Activated gamma-delta T cell treated with anti-CD3 and anti-CD28 coated beads, Interleukin-2, amount 50 U/mL, for 16 hours (primary cell): ENCODE measurements at regions not wholly inside any gene's neighbourhood (a gene's known extent, or its start where the extent isn't known, plus 50 kb on each side); places are given as distances from the start of the nearest gene placed in this dataset.

Experiments
- DNase-seq: peaks from one replicate; pipeline ENCODE4 v3.0.0-alpha.2; 2020; ENCODE audit warnings: low read depth

DNA sequence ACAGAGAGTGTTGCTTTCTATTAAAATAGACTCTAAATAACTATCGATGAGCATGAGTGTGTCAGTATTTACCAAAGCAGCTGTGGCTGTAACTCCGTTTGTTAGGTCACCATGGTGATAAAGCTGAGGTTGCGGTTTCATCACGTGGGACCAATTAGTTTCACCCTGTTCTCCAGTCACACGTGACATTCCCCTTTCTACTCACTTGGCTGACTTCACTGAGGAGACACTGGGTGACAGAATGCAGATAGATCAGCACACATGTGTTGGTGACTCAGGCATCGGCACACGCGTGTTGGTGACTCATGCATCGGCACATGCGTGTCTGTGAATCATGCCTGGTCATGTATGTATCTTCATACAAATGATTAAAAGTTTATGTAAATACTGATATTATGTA lies 285.4 kb downstream of the THBS2 start:
- no peak for DNase-seq

DNA sequence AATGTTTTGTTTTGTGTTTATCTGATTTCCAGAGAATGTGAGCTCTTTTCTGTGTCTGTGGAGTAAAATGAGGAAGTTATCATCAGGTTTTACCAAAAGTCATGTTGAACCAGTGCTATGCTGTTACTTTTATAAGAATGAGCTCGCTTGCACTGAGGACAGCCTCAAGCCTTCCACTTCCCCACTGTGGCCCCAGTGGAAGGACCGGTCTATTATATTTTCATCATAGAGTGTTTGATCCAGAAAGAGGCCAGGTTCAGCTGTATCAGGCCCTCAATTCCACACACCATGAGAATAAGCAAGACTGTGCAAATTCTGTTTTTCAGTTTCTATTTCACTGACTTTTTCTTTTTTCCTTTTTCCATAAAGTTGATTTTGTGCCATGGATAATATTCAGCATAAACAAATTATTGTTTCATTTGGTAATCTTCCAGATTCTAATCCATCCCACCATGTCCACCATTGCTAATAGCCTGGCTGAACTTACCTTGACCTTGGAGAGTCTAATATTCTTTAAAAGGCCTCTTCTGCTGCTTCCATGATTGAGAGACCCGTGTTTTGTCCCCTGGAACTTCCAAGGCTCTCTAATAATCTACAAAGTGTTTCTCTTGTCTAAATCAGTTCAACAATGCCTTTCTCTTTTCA lies 286.2 kb downstream of the THBS2 start:
- DNase-seq: no peak

DNA sequence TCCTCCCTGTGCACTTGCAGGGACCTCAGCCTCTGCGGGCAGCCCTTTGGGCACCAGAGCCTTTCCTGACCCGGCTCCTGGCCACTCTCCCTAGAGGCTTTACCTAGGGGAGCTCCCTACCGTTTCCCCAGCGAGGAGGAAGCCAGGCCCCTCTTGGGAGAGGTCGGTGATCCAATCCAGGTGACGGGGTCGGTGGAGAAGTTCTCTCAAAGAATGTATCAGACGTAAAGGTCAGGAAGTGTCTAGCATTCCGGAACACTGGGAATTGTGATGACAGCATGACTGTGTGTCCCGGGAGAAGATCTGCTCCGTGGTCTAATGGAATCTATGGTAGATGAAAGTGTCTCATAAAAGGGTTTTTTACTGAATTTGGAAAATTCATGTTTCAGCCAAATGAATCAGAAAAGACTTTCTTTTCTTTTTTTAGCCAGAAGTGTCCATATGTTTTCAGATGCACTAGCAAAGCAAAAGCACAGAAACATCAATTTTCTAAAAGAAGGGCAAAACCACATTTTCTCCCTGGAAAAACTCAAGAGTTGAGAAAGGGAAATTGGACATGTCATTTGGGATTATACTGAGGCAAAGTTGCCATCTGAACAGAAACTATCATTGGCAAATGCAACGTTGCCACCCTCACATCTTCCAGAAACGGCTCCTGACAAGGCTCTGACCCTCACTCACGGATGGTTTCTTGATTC lies 289.4 kb downstream of the THBS2 start:
- no peak for DNase-seq

DNA sequence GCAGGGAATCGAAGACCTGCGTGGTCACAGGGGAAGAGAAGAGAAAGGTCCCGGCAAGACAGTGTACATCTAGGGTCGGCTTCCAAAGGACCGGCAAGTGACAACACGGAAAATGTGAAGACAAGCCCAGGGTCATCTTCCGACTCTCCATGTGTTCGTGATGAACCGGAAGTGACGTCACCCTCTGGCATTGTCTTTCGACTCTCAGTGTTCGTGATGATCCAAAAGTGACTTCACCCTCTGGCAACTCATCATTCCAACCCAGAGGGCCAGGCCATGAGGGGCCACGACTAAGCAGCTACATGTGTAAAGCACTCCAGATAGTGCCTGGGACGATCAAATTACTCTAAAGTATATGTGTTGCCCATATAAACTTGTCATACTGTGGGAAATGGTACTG lies 290.8 kb downstream of the THBS2 start:
- DNase-seq: no peak

DNA sequence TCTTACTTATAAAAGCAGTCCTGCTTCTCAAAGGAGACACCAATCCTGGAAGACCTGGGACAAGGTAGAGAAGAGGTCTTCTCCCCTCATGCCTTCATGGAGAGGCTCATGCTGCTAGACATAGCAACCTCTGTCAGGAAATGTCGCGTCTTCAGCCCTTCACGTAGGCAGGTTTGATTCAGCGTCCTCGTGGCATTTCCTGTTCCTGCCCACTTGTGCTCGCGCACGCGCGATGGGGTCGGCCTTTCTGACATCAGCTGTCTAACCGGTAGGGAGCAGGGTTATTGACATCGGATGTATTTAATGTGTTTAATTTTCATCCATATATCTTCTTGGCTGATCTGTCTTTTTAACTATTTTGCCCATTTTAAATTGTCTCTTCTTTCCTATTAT lies 292.4 kb downstream of the THBS2 start:
- no peak for DNase-seq

DNA sequence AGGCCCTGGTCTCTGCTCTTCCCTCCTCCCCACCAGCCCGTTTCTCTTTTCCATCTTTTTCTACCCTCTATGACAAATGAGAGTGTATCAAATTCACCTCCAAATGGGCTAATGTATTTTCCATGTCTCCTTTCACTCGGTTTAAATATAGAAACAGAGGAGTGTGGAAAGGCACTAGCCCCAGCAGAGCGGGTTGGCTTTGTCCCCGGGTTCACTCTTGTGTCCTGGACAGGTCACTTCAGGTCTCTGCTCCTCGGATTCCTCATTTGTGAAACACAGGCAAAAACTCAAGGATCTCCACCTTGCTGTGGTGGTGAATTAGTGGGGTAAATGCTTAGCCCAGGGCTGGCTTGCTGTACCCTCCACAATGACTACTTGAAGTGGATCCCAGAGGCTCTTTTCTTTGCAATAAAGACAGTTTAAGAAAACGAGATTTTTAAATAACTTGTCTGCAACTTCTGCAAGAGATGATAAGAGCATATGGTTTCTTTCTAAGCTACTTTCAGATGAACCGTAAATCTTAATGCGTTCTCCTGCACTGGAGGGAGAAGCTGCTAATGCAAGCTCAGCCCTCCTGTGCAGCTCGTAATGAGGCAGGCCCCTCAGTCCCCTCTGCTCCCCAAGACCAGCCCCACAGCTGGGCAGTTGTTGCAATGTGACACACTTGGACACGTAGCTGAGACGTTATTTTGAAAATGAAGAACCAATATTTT lies 292.9 kb downstream of the THBS2 start:
- DNase-seq: no peak

DNA sequence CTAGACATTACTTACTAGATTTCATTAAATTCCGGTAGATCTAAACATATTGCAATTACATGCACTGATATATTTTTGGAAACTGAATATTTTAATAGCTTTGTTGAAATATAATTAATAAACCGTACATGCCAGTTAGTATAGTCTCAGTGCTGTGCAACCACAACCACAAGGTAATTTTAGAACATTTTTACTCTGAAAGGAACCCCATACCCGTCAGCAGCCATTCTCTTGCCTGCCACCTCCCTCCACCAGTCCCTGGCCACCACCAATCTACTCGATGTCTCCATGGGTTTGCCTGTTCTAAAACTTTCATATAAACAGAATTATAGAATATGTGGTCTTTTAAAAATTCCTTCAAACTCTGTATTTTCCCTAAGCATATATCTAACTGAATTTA lies 293.9 kb downstream of the THBS2 start:
- no peak for DNase-seq

DNA sequence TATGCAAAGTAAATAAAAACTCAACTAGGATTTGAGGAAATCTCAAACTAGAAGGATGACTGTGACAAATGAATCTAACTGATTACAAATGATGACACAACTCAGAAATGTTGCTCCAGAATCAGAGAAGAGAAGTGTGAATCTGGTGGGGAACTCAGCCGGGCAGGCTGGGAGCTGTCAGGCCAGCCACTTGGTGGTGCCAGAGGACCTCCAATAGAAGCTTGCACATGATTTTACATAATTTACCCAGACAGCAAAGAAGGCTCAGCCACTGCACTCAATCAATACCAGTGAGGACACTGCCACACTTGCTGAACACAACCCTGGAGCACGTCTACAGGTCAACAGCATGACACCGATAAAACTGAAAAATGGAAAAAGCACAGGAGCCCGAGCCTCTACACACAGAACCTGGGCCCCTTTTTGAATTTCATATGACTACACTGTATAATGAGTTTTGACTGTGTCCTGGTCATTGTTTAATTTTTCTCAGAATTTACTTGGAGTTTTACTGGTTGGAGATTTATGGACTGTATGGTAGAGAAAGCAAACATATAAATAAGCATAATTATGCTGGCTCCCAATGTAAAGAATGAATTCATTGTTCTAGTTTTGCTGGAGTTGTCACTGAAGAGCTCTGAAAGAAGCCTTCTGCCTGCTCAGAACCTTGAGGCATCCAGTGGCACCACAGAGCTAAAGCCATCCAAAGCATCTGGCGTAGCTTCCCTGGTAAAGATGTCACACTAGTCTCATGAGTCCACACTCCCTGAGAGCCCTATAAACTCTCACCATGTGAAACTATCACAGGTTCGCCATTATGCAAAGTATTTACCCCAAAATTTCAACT lies 296.5 kb downstream of the THBS2 start:
- no peak for DNase-seq

DNA sequence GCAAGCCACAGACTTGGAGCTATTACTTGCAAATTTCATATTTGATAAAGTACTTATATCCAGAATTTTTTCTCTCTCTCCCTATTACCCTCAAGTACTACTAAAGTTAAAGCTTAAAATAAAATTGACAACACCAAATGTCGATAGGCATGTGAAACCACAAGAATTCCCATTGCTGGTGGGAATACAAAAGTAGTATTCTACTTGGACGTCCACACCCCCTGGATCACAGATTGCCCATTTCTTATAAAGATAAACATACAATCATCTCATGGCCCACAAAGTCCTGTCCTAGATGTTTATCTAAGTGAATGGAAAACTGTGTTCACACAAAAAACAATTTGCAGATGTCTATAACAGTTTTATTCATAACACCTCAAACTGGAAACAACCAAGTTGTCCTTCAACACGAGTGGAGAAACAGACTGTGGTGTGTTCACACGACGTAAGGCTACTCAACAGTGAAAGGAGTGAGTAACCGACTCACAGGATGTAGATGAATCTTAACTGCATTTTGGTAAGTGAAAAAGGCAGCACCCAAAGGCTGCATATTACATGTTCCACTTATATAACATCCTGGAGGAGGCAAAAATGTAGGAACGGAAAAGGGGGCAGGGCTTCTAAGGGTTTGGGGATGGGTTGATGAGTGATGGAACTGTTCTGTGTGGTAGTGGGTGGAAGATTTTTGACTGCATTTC lies 297.4 kb downstream of the THBS2 start:
- no peak for DNase-seq

DNA sequence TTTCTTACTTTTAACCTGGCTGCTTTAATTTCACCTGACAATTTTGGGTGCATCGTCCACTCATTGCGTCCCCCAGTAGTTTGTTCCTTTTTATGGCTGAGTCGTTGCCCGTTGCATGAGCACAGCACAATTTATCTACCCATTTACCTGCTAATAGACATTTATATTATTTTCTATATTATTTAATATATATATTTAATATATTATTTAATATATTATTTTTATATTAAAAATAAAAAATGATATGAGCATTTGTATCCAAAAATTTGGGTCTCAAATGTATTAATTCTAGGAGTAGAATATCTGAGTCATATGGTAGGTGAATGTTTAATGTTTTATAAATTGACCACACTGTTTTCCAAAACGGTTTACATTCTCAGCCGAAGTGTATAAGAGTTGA lies 300.2 kb downstream of the THBS2 start:
- DNase-seq: no peak

DNA sequence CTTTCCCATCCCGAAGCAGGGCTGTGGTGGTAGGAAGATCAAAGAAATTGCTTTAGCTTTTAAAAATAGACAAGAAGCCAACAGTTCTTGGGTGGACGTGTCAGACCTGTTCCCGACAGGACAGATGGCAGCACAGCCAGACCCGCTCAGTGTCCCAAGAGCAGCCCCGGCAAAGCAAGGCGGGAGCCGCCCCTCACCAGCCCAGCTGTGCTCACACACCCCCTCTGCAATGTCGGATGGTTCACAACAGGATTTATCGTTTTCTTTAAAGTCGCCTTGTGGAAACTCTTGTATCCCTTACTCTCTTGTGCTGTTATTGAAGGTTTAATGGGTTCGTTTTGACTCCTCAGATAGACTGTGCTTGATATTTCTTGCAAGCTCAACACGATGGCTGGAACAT lies 302.4 kb downstream of the THBS2 start:
- DNase-seq: no peak

DNA sequence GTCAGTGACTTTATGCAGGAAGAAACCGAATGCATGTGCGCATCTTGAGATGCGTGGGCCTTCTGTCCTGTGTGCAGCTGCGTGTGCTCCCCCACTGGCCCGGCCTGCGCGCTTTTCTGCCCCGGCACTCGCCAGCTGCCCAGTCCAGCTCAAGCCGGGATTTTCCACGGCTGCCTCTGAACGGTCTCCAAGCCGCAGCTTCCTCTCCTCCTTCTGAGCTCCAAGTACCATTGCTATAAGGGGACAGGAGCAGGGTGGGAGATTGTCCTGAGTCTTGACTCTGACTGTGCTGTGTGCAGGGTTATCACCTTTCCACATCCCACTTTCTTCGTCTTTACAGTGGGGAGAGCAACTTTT lies 302.8 kb downstream of the THBS2 start:
- DNase-seq: no peak

DNA sequence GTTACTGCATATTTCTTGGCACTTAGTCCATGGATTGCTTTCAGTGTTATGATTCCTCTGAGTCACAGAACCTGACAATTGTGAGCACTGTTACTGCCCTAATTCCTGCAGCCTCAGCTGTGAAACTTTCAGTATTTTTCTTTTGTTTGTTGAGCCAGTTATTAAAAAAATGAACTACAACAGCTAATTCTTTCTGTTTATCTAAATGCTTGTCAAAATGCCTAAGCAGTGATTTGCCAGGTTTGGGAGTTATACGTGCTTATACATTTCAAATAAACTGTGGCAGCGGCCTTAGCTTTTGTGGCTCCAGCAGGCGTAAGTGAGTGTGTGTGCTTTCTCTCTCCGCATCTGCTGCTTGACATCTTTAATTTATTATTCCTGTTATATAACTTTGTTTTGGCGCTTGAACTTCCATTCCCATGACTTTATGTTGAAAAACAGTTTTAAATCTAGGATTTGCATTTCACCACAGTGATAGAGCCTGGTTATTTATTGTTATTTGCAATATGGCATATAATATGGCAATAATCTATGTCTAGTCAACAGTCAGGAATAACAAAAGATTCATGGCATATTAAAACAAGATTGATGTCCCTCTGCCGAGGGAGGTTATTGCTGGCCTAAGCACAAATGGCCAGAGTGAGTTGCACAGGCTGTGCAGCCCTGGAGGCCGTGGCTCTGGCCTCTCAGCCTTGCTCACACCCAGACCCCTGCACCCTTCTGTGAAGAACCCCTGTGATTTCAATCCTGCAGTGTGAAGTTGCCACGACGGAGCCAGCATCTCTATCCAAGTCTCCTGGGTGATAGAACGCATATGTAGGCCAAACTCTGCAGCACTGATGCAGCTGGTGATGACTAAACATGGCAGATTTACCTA lies 303.4 kb downstream of the THBS2 start:
- no peak for DNase-seq

DNA sequence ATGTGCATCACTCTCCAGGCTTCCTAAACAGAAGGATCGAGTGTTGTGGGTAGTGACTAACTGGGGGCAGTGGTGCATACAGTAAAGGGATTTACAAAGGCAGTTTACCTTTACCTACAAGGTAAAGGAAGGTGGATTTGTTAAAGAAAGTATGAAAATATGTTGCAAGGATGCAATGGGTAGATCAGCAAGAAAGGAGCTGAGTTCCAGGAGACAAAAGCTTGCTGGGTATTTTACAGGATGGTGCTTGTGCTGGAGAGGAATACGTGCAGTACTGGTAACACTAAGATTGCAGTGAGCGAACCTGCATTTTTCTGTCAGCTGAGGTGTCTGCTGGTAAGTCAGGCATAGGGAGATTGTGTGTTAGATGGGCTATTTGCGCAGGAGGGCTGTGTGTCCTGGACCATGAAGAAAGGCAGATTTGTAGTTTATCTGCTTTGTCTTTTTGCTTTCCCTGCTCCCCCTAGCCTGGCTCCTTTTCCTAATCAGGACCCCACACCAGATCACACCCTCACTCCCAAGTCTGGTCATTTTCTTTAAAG lies 304.6 kb downstream of the THBS2 start:
- no peak for DNase-seq

DNA sequence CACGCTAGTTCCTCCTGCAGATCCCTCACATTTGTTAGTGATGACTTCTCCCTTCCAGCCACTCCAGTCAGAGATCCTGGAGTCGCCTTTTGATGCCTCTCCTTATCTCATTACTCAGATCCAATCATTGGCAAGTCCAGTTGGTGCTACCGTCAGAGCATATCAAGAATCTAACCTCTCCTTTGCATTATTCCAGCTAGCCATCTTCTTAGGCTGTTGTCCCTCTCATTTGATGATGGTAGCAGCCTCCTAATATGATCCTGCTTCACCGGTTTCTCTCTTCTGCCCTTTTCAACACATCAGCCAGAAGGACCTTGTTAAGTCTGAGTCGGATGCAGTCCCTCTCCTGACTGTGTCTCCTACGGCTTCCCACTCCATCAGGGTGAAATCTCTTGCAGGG lies 305.6 kb downstream of the THBS2 start:
- no peak for DNase-seq

DNA sequence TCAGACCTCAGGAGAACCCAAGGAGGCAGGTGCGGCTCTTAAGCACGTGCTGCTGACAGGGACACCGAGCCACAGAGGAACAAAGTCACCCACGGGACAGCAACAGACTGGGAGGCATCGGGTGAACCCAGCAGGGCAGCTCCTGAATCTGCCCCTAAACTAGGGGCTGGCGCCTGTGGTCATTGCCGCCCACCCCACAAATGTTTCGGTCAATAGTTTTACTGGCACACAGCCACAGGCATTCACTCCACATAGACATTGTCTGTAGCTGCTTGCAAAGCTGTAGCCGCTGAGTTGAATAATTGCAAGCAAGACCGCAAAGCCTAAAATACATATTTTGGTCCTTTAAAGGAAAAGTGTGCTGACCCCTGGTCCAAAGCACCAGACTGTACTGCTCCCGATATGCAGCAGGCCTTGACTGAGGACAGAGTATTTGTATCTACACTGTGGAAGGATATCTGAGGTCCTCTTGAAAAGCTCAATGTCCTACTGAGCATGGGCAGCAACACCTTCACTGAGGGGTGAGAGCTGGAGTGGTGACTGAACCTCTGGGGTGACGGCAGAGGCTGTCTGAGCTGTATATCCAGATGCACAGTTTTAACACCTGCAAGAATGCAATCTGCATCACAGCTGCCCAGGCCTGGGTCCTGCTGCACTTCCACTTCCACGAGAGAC lies 310.3 kb downstream of the THBS2 start:
- no peak for DNase-seq

DNA sequence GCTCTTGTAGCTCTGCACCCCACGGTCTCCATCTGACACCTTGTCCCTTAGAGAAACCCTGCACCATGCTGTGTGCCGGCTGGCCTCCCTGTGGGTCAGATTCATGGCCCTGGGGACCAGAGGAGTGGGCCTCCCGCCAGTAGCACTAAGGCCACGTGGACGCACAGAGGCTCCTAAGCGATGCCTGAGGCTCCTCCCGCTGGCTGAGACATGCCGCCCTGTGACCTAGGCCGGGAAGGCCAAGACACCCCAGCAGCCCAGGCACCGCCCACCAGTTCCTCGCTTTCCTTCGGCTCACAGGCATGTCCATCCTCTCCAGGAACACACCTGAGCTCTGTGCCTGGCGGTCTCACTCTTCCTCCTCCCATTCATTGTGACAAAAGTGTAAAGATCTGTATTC lies 311.0 kb downstream of the THBS2 start:
- DNase-seq: no peak

DNA sequence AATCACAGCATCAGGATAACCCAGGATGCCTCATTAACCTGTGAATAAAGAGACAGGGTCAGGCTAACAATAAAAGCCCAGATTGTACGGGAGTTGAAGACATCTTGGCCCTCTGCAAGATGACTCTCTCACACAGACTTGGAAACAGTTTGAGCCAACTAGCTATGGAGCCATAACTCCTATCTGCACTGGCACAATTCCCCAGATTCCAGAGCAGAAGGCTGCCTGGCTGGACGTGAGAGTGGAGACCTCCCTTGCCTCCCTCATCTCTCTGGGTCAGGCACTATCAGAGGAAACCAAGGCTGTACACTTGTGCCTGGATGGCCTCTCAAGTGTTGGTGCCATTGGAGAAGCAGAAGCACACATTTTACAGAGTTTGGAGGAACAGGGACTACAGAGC lies 312.6 kb downstream of the THBS2 start:
- no peak for DNase-seq

DNA sequence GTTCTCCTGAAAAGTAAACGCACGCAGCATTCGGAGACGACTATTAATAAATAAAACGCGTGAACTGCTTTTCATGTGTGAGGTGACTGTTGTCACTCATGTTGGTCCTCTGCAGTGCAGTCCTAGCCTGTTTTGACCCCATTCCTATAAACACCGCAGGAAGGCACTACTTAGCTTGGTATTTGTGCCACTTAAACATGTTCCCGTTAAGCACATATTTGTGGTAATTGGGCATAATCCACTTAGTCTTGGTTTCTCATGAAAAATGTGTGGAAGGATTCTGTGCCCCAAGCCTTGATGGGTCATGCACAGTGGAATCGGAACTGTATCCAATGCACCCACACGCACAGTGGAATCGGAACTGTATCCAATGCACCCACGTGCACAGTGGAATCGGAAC lies 313.9 kb downstream of the THBS2 start:
- DNase-seq: no peak

DNA sequence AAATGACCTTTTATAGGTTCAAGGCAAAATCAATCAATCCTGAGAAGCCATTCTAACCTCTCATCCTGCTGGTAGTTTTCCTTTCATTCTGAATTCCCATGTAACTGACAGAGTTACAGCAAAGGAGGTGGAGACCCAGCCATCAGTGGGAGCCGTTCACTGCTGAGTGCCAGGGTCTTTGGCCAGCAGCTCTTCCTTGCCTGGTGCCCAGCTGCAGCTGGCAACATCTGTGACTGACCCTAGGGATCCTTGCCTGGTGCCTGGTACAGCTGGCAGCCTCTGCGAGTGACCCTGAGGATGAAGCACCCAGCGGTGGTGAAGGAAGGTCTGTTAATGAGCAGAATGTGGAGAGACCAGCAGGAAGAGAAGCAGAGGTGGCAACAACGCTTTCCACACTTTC lies 314.6 kb downstream of the THBS2 start:
- no peak for DNase-seq
